PC-9 (cell line): ENCODE measurements at regions not wholly inside any gene's neighbourhood (a gene's known extent, or its start where the extent isn't known, plus 50 kb on each side); places are given as distances from the start of the nearest gene placed in this dataset.

ENCODE experiments used
- CTCF ChIP-seq: fragments of 200-600 bp; sonication (generic); conservative IDR thresholded peaks from 2 replicates; pipeline ENCODE4 v1.6.1; 2017; ENCODE audit warnings: mixed run types, antibody characterized with exemption, mild to moderate bottlenecking, moderate library complexity
- EZH2 ChIP-seq: fragments of 200-600 bp; sonication (generic); IDR thresholded peaks from 2 replicates; pipeline ENCODE4 v1.8.0; 2017; ENCODE audit warnings: antibody characterized with exemption, low read depth

DNA sequence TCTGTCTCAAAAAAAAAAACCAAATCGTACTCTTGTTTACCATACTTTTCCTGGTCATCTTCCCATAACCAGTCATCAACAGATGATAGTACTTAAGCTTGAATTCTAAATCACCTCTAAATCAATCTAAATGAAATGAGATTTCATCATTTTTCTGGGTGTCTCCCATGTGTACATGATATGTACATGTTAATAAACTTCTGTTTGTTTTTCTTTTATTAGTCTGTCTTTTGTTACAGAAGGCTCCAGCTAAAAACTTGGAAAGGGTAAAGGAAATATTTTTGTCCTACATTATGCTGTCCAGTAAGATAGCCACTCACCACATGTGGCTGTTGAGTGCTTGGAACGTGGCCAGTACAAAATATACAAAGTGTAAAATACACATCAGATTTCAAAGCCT, 78.7 kb upstream of the MSH6 start:
- TF ChIP-seq CTCF (no peak), EZH2 (no peak)
